Motor neuron (in vitro differentiated cells): ENCODE measurements at regions not wholly inside any gene's neighbourhood (a gene's known extent, or its start where the extent isn't known, plus 50 kb on each side); places are given as distances from the start of the nearest gene placed in this dataset.

ENCODE experiments used
- ATAC-seq, 8 experiments: fragments of 200-7000 bp; cut with Tn5 transposase; replicated peaks in 6 of 8; 2 replicates each; pipeline ENCODE4 v1.8.0; 2021; ENCODE audit warnings: mild to moderate bottlenecking in 8 of 8, moderate library complexity in 8 of 8
- H3K27ac ChIP-seq, 2 donors: fragments of 250-450 bp; sonication (Bioruptor Pico); 2 replicates each; pipeline ENCODE4 v1.9.0; 2021; ENCODE audit warnings: antibody characterized with exemption in 2 of 2, mild to moderate bottlenecking in 2 of 2, moderate library complexity in 1 of 2
- H3K4me1 ChIP-seq, 2 donors: fragments of 250-450 bp; sonication (Bioruptor Pico); replicated peaks in 1 of 2; 2 replicates each; pipeline ENCODE4 v1.6.1; 2021; ENCODE audit warnings: antibody characterized with exemption in 2 of 2, mild to moderate bottlenecking in 2 of 2, moderate library complexity in 1 of 2
- H3K4me3 ChIP-seq, 5 donors: fragments of 250-450 bp; sonication (Bioruptor Pico); 2 replicates each; pipeline ENCODE4 v1.9.0; 2021; ENCODE audit warnings: antibody characterized with exemption in 5 of 5, mild to moderate bottlenecking in 5 of 5, moderate library complexity in 4 of 5
- WGBS, 10 experiments: fragments of 450-650 bp; shearing (Covaris generic); methylation state at CpG; one replicate each; pipeline ENCODE4 v1.0.0; 2022; 5-methylcytosine and 5-hydroxymethylcytosine counted together
- in situ Hi-C, 9 experiments: fragments of 400-800 bp; cut with MboI; loops; one replicate each; pipeline ENCODE4 v1.15.0; 2021; ENCODE audit warnings: low sequenced_read_pairs in 9 of 9, low pct_unique_long_range_greater_than_20kb in 2 of 9; ENCODE audit not compliant: unreplicated experiment in 9 of 9

GRCh38 chr2:60333264-60333663, 220.2 kb downstream of the BCL11A start:
- 0 to 100% (median 81%) methylated on average over 1 to 7 of the region's 8 CpGs; no CpG with 5 or more reads in 1 of the 10 experiments for WGBS, 10 experiments
- Histone ChIP-seq H3K27ac (no peak overlapping the region), H3K4me1 (no peaks in the 10 kb centered on the region), H3K4me3 (no peak overlapping the region)
- ATAC-seq = no peak
- in situ Hi-C loops = no loop called here

GRCh38 chr2:60331115-60331809, 222.2 kb downstream of the BCL11A start:
- H3K27ac ChIP-seq = no peak overlapping the region
- ATAC-seq = no peak
- in situ Hi-C loops = no loop called here
- 38 to 89% (median 71%) methylated on average over 1 to 7 of the region's 7 CpGs; no CpG with 5 or more reads in 1 of the 10 experiments for WGBS, 10 experiments
- no peaks in the 10 kb centered on the region for H3K4me1 ChIP-seq
- H3K4me3 ChIP-seq = no peak overlapping the region

GRCh38 chr2:60329225-60329624, 224.2 kb downstream of the BCL11A start:
- WGBS, 10 experiments = 33 to 97% (median 83%) methylated on average over 3 of the region's 3 CpGs; no CpG with 5 or more reads in 1 of the 10 experiments
- Histone ChIP-seq H3K27ac (no peak overlapping the region), H3K4me1 (no peaks in the 10 kb centered on the region), H3K4me3 (no peak overlapping the region)
- ATAC-seq = no peak
- in situ Hi-C loops = no loop called here

- 60 to 100% (median 94%) methylated on average over 1 to 5 of the region's 5 CpGs; no CpG with 5 or more reads in 5 of the 10 experiments for WGBS, 10 experiments
These were observed 228.9 kb downstream of the BCL11A start for GRCh38 chr2:60324536-60324935.

GRCh38 chr2:60321816-60322215, 231.6 kb downstream of the BCL11A start:
- Histone ChIP-seq H3K4me1 (peaks cover 36 to 39% of the 10 kb centered on the region in 2 donors), H3K4me3 (no peak overlapping the region), H3K27ac (no peak overlapping the region)
- in situ Hi-C loops = no loop called here
- peak in 1 of 8 experiments; percentile 14 for ATAC-seq
- 67 to 100% (median 79%) methylated on average over 1 to 13 of the region's 14 CpGs; no CpG with 5 or more reads in 2 of the 10 experiments for WGBS, 10 experiments

More at GRCh38 chr2:60324536-60324935, 228.9 kb downstream of the BCL11A start:
- peaks cover 18 to 24% of the 10 kb centered on the region in 2 donors for H3K4me1 ChIP-seq
- in situ Hi-C loops = no loop called here
- ATAC-seq = no peak
- H3K4me3 ChIP-seq = no peak overlapping the region
- H3K27ac ChIP-seq = no peak overlapping the region

GRCh38 chr2:60320724-60321123, 232.7 kb downstream of the BCL11A start:
- in situ Hi-C loops = no loop called here
- H3K4me1 ChIP-seq = peaks cover 45 to 49% of the 10 kb centered on the region in 2 donors
- no peak overlapping the region for H3K4me3 ChIP-seq
- ATAC-seq = no peak
- 80 to 100% (median 100%) methylated on average over 2 to 4 of the region's 5 CpGs; no CpG with 5 or more reads in 6 of the 10 experiments for WGBS, 10 experiments
- H3K27ac ChIP-seq = no peak overlapping the region

- 0 to 80% (median 69%) methylated on average over 1 of the region's 3 CpGs; no CpG with 5 or more reads in 6 of the 10 experiments for WGBS, 10 experiments
- no peak overlapping the region for H3K27ac ChIP-seq
- no peak overlapping the region for H3K4me3 ChIP-seq
- H3K4me1 ChIP-seq = peaks cover 45 to 51% of the 10 kb centered on the region in 2 donors
- in situ Hi-C loops = no loop called here
- ATAC-seq = no peak
These were observed 234.4 kb downstream of the BCL11A start for GRCh38 chr2:60319031-60319547.

- peaks cover 45 to 51% of the 10 kb centered on the region in 2 donors for H3K4me1 ChIP-seq
- ATAC-seq = peak in 2 of 8 experiments; percentile 71 to 82
- H3K4me3 ChIP-seq = no peak overlapping the region
- no peak overlapping the region for H3K27ac ChIP-seq
- in situ Hi-C loops = no loop called here
- 0 to 80% (median 30%) methylated on average over 1 to 9 of the region's 9 CpGs; no CpG with 5 or more reads in 3 of the 10 experiments for WGBS, 10 experiments
These were observed 234.9 kb downstream of the BCL11A start for GRCh38 chr2:60318544-60318943.

GRCh38 chr2:60317844-60318243, 235.6 kb downstream of the BCL11A start:
- Histone ChIP-seq H3K4me3 (no peak overlapping the region), H3K27ac (no peak overlapping the region), H3K4me1 (peaks cover 45 to 51% of the 10 kb centered on the region in 2 donors)
- ATAC-seq = peak in 1 of 8 experiments; percentile 73
- 0 to 80% (median 43%) methylated on average over 1 to 7 of the region's 8 CpGs for WGBS, 10 experiments
- in situ Hi-C loops = no loop called here

- ATAC-seq = peak in 1 of 8 experiments; percentile 1
- 0 to 100% (median 79%) methylated on average over 1 to 2 of the region's 2 CpGs; no CpG with 5 or more reads in 1 of the 10 experiments for WGBS, 10 experiments
- no peak overlapping the region for H3K4me3 ChIP-seq
- in situ Hi-C loops = no loop called here
- H3K27ac ChIP-seq = no peak overlapping the region
- H3K4me1 ChIP-seq = peaks cover 43 to 50% of the 10 kb centered on the region in 2 donors
These were observed 236.4 kb downstream of the BCL11A start for GRCh38 chr2:60317034-60317386.

GRCh38 chr2:60316381-60317033, 236.9 kb downstream of the BCL11A start:
- WGBS, 10 experiments = 0 to 83% (median 10%) methylated on average over 1 to 6 of the region's 7 CpGs; no CpG with 5 or more reads in 1 of the 10 experiments
- no peak overlapping the region for H3K4me3 ChIP-seq
- peaks cover 43 to 45% of the 10 kb centered on the region in 2 donors for H3K4me1 ChIP-seq
- in situ Hi-C loops = no loop called here
- peak in 5 of 8 experiments; percentile 92 to 96 (median 95) for ATAC-seq
- peak overlapping the region; percentile 47 to 60 for H3K27ac ChIP-seq

GRCh38 chr2:60313470-60314172, 239.8 kb downstream of the BCL11A start:
- H3K4me1 ChIP-seq = peaks cover 27 to 28% of the 10 kb centered on the region in 2 donors
- 25 to 100% (median 87%) methylated on average over 1 to 3 of the region's 3 CpGs; no CpG with 5 or more reads in 3 of the 10 experiments for WGBS, 10 experiments
- no peak for ATAC-seq
- no peak overlapping the region for H3K27ac ChIP-seq
- no peak overlapping the region for H3K4me3 ChIP-seq
- in situ Hi-C loops = no loop called here

- H3K4me3 ChIP-seq = no peak overlapping the region
- in situ Hi-C loops = no loop called here
- H3K27ac ChIP-seq = no peak overlapping the region
- WGBS, 10 experiments = 60 to 100% (median 100%) methylated on average over 1 of the region's 1 CpG; no CpG with 5 or more reads in 5 of the 10 experiments
- ATAC-seq = no peak
- peaks cover 17 to 20% of the 10 kb centered on the region in 2 donors for H3K4me1 ChIP-seq
These were observed 240.8 kb downstream of the BCL11A start for GRCh38 chr2:60312618-60313017.
